ENCODE measurements at regions not wholly inside any gene's neighbourhood (a gene's known extent, or its start where the extent isn't known, plus 50 kb on each side); places are given as distances from the start of the nearest gene placed in this dataset.

DNA sequence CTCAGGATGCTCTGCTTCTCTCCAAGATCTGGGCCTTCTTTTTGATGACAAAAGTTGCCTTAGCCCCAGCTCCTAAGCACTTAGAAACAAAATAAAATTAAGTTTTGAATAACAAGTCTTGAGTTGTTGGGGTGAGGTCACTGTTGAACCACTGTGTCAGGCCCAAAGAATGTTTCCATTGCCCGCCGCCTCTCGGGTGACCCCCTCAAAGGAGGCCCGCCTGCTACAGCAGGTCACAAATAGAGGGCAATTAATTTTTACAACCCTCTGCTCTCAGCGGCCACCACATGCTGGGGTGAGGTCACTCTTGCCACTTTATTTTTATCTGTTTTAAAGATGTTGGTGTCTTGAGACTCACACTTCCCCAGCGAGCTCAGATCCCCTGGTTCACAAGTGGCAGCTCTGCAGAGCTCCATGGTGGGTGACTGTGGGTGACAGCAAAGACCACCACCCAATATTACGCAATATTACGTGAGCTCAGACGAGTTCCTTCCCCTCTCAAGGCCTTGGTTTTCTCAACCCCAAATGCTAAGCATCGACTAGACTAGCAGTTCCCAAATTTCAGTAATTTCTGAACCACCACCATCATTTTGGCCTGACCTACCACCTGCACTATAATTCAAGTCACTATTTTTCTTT is 247.7 kb upstream of the PMEPA1 start:
- TF ChIP-seq, protein P1, sequence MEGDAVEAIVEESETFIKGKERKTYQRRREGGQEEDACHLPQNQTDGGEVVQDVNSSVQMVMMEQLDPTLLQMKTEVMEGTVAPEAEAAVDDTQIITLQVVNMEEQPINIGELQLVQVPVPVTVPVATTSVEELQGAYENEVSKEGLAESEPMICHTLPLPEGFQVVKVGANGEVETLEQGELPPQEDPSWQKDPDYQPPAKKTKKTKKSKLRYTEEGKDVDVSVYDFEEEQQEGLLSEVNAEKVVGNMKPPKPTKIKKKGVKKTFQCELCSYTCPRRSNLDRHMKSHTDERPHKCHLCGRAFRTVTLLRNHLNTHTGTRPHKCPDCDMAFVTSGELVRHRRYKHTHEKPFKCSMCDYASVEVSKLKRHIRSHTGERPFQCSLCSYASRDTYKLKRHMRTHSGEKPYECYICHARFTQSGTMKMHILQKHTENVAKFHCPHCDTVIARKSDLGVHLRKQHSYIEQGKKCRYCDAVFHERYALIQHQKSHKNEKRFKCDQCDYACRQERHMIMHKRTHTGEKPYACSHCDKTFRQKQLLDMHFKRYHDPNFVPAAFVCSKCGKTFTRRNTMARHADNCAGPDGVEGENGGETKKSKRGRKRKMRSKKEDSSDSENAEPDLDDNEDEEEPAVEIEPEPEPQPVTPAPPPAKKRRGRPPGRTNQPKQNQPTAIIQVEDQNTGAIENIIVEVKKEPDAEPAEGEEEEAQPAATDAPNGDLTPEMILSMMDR (IDR thresholded peaks at IDR 0.05; ENCODE audit: extremely low read depth in 1 of 2, insufficient read depth in 1 of 2, low read depth in 1 of 2, low read length in 2 of 2), result no peak
- TF ChIP-seq, protein P2, sequence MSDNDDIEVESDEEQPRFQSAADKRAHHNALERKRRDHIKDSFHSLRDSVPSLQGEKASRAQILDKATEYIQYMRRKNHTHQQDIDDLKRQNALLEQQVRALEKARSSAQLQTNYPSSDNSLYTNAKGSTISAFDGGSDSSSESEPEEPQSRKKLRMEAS (IDR thresholded peaks at IDR 0.05; ENCODE audit: insufficient read depth, insufficient read length), result no peak
- TF ChIP-seq POLR2A (IDR thresholded peaks at IDR 0.05; ENCODE audit: low read depth, low read length) (no peak), FOS (IDR thresholded peaks at IDR 0.05; ENCODE audit: borderline replicate concordance, insufficient read depth, low read length) (no peak), POLR2AphosphoS5 (IDR thresholded peaks at IDR 0.05; ENCODE audit: insufficient read depth, low read depth, low read length) (no peak), GATA2 (IDR thresholded peaks at IDR 0.05; ENCODE audit: insufficient read depth, insufficient read length, low read depth, low read length) (no peak), EZH2 (IDR thresholded peaks at IDR 0.05; ENCODE audit: borderline replicate concordance, low read depth, low read length, severe bottlenecking) (no peak), JUN (IDR thresholded peaks at IDR 0.05; ENCODE audit: borderline replicate concordance, insufficient read depth, insufficient read length, low read depth) (no peak), MYC (IDR thresholded peaks at IDR 0.05; ENCODE audit: low read depth, low read length) (no peak)
